Right lobe of liver (tissue), 4 donors: ENCODE measurements at regions not wholly inside any gene's neighbourhood (a gene's known extent, or its start where the extent isn't known, plus 50 kb on each side); places are given as distances from the start of the nearest gene placed in this dataset.

Experiments used
- CTCF ChIP-seq, 4 donors: fragments of 200-600 bp in 3 of 4; fragments of 450-650 bp in 1 of 4; IDR thresholded peaks; one replicate each; pipeline versions ENCODE4 v1.5.1 to v1.8.0; 2016 to 2022; ENCODE audit warnings: antibody characterized with exemption in 4 of 4, mild to moderate bottlenecking in 2 of 4
- POLR2A ChIP-seq: fragments of 450-650 bp; IDR thresholded peaks from one replicate; pipeline ENCODE4 v1.6.1; 2017; ENCODE audit warnings: antibody characterized with exemption, mild to moderate bottlenecking
- donor health status: DM: no; HTN: no; CAD: no.
- donor health status: DM: no; HTN: no; CAD: no.
- donor health status: DM: no; HTN: yes; CAD: no.

- TF ChIP-seq POLR2A, result no peak
- TF ChIP-seq CTCF (IDR thresholded peaks at IDR 0.05), result no peak
Observed at GRCh38 chr12:16482726-16483125, 123.2 kb downstream of the LMO3 start.
